ENCODE measurements at regions not wholly inside any gene's neighbourhood (a gene's known extent, or its start where the extent isn't known, plus 50 kb on each side); places are given as distances from the start of the nearest gene placed in this dataset.

- Histone ChIP-seq H3K27ac (ENCODE audit: control insufficient read depth, insufficient read depth) (no peak overlapping the region), H3K36me3 (ENCODE audit: control insufficient read depth in 2 of 2, insufficient read depth in 2 of 2, low read length in 1 of 2) (no peaks in the 10 kb centered on the region), H3K4me3 (no peak overlapping the region), H3K9ac (ENCODE audit: control insufficient read depth, insufficient read depth, low read length) (no peak overlapping the region), H4K20me1 (ENCODE audit: control insufficient read depth, insufficient read depth) (no peaks in the 10 kb centered on the region), H3K4me1 (ENCODE audit: control insufficient read depth, insufficient read depth, low read length) (no peaks in the 10 kb centered on the region), H3K79me2 (ENCODE audit: control insufficient read depth, insufficient read depth, low read length) (no peaks in the 10 kb centered on the region), H2AFZ (ENCODE audit: control insufficient read depth, low read depth, low read length) (no peak overlapping the region), H3K27me3 (replicated peaks in 1 of 2; ENCODE audit: control insufficient read depth in 2 of 2, insufficient read depth in 2 of 2, low read length in 1 of 2) (no peaks in the 10 kb centered on the region), H3K4me2 (ENCODE audit: control insufficient read depth, insufficient read depth) (no peak overlapping the region), H3K9me3 (replicated peaks; ENCODE audit: control insufficient read depth, insufficient read depth, low read length) (no peaks in the 10 kb centered on the region)
- RAD21 ChIA-PET (ENCODE audit: unreplicated experiment) = no interaction called here
- DNase-seq (ENCODE audit: low read depth, low spot score) = no peak
- TF ChIP-seq MTA3 (IDR thresholded peaks at IDR 0.05; ENCODE audit: borderline replicate concordance, low read length) (no peak), HDGF (IDR thresholded peaks at IDR 0.05) (no peak), ZNF274 (IDR thresholded peaks at IDR 0.05; ENCODE audit: insufficient read depth, insufficient read length) (no peak), PRDM15 (CRISPR knock-in tag; IDR thresholded peaks at IDR 0.05) (no peak), CBX3 (IDR thresholded peaks at IDR 0.05; ENCODE audit: borderline replicate concordance, low read depth) (no peak), NR2C1 (IDR thresholded peaks at IDR 0.05) (no peak), PAX5 (IDR thresholded peaks at IDR 0.05; ENCODE audit: borderline replicate concordance, low read depth, low read length) (no peak), CREB1 (IDR thresholded peaks at IDR 0.05; ENCODE audit: low read depth) (no peak), BMI1 (IDR thresholded peaks at IDR 0.05; ENCODE audit: borderline replicate concordance) (no peak), GABPA (IDR thresholded peaks at IDR 0.05; ENCODE audit: low read depth) (no peak)
- FAIRE-seq = no peak
- intact Hi-C loops (cut with micrococcal nuclease; ENCODE audit: unreplicated experiment) = no loop called here
- 0% methylated on average over 2 of the region's 2 CpGs for whole genome bisulfite sequencing (ENCODE audit: insufficient coverage, insufficient replicate concordance, low lambda C conversion rate, missing lambda C conversion rate)
- CTCF ChIA-PET = no interaction called here
- POLR2A ChIA-PET = no interaction called here
- ATAC-seq = no peak
- SMC1A ChIA-PET (ENCODE audit: uncharacterized antibody, unreplicated experiment) = interaction anchor here (1.4 kb wide), 1 partner anchor 9 kb away, joined by 3 read pairs; no protein-coding TSS in a partner anchor
- BruUV-seq (replicated peaks) = no TSS peak
- in situ Hi-C loops (cut with MboI) = no loop called here
Observed at GRCh38 chr16:62564291-62564690, 528.1 kb upstream of the CDH8 start.
